ENCODE measurements at regions not wholly inside any gene's neighbourhood (a gene's known extent, or its start where the extent isn't known, plus 50 kb on each side); places are given as distances from the start of the nearest gene placed in this dataset.

DNA sequence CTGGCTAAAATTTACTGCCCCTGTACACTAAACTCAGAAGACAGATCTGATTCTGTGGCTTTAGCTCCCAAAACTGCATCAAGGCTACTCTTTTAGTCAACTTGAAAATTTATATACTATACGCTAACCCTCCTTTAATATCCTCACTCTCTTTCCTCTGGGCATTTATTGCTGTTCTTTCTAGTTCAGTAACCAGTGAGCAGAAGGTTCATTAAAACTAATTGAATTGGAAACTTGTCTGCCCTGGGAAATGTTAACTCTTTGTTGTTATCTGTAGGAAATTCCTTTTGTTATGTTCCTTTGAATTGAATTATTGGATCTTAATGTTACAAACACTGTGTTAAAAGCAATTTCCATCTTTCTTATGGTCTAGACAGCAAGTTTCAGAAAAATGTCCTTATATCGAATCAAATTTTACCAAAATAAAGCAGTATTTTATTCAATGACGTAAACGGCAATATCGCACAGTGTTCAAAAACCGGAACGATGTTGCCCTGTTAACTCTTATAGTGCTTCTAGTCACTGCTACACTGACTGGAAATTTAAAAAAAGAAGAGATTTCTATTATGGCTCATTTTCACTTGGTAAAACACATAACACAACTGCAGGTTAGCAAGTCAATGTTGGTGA, 168.3 kb downstream of the NR4A2 start:
- no peaks in the 10 kb centered on the region for H3K36me3 Mint-ChIP-seq
- no peak for ATAC-seq
- ChIA-PET CTCF (no interaction called here), POLR2A (no interaction called here)
- DNase-seq (ENCODE audit: low spot score), result no peak
- H3K4me3 Mint-ChIP-seq, result no peak overlapping the region
- H3K27me3 Mint-ChIP-seq (ENCODE audit: low read depth), result no peaks in the 10 kb centered on the region
- H3K9me3 Mint-ChIP-seq, result no peaks in the 10 kb centered on the region
- H3K4me1 Mint-ChIP-seq, result peaks cover 45% of the 10 kb centered on the region
- TF ChIP-seq, protein P1, sequence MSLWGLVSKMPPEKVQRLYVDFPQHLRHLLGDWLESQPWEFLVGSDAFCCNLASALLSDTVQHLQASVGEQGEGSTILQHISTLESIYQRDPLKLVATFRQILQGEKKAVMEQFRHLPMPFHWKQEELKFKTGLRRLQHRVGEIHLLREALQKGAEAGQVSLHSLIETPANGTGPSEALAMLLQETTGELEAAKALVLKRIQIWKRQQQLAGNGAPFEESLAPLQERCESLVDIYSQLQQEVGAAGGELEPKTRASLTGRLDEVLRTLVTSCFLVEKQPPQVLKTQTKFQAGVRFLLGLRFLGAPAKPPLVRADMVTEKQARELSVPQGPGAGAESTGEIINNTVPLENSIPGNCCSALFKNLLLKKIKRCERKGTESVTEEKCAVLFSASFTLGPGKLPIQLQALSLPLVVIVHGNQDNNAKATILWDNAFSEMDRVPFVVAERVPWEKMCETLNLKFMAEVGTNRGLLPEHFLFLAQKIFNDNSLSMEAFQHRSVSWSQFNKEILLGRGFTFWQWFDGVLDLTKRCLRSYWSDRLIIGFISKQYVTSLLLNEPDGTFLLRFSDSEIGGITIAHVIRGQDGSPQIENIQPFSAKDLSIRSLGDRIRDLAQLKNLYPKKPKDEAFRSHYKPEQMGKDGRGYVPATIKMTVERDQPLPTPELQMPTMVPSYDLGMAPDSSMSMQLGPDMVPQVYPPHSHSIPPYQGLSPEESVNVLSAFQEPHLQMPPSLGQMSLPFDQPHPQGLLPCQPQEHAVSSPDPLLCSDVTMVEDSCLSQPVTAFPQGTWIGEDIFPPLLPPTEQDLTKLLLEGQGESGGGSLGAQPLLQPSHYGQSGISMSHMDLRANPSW (CRISPR knock-in tag; conservative IDR thresholded peaks at IDR 0.05; ENCODE audit: low read depth), result no peak
- no peak for TF ChIP-seq ESRRA (CRISPR knock-in tag; IDR thresholded peaks at IDR 0.05; ENCODE audit: borderline replicate concordance)
- TF ChIP-seq OVOL2 (CRISPR knock-in tag; IDR thresholded peaks at IDR 0.05; ENCODE audit: borderline replicate concordance), result no peak
- H3K27ac Mint-ChIP-seq, result no peak overlapping the region

DNA sequence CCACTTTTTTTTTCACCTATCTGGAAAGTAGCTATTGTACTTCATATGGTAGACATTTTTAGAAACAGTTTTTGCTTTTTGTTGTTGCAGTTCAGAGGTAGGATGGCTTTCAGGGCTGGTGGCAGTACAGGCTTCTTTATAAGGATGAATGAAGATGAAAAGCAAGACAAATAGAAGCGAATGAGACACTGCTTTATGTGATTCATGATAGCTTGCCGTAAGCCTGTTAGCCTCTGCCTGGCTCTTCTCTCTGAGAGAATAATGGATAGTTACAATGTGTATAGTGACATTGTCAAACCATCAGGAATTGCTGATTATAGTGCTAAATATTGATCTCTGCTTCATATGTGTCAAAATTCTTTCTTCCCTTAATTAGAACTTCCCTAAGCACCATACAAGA, 173.7 kb downstream of the NR4A2 start:
- no peak for DNase-seq (ENCODE audit: low spot score)
- CTCF ChIA-PET, result interaction anchor here (1.3 kb wide), 1 partner anchor 161 kb away, joined by 3 read pairs; no protein-coding TSS in a partner anchor
- Mint-ChIP-seq H3K4me1 (peaks cover 49% of the 10 kb centered on the region), H3K27me3 (ENCODE audit: low read depth) (no peaks in the 10 kb centered on the region), H3K9me3 (no peaks in the 10 kb centered on the region), H3K4me3 (no peak overlapping the region), H3K36me3 (no peaks in the 10 kb centered on the region), H3K27ac (no peak overlapping the region)
- TF ChIP-seq, protein P2, sequence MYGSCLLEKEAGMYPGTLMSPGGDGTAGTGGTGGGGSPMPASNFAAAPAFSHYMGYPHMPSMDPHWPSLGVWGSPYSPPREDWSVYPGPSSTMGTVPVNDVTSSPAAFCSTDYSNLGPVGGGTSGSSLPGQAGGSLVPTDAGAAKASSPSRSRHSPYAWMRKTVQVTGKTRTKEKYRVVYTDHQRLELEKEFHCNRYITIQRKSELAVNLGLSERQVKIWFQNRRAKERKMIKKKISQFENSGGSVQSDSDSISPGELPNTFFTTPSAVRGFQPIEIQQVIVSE (CRISPR knock-in tag; IDR thresholded peaks at IDR 0.05; ENCODE audit: borderline replicate concordance), result no peak
- TF ChIP-seq, protein P3, sequence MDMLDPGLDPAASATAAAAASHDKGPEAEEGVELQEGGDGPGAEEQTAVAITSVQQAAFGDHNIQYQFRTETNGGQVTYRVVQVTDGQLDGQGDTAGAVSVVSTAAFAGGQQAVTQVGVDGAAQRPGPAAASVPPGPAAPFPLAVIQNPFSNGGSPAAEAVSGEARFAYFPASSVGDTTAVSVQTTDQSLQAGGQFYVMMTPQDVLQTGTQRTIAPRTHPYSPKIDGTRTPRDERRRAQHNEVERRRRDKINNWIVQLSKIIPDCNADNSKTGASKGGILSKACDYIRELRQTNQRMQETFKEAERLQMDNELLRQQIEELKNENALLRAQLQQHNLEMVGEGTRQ (CRISPR knock-in tag; IDR thresholded peaks at IDR 0.05), result no peak
- TF ChIP-seq ZNF263 (CRISPR knock-in tag; IDR thresholded peaks at IDR 0.05; ENCODE audit: low read depth) (no peak), EMX1 (CRISPR knock-in tag; IDR thresholded peaks at IDR 0.05) (no peak), ESRRA (CRISPR knock-in tag; IDR thresholded peaks at IDR 0.05; ENCODE audit: borderline replicate concordance) (no peak), GTF2I (CRISPR knock-in tag; conservative IDR thresholded peaks at IDR 0.05) (no peak), CBFB (CRISPR knock-in tag; IDR thresholded peaks at IDR 0.05; ENCODE audit: low read depth) (no peak), JUN (CRISPR knock-in tag; IDR thresholded peaks at IDR 0.05) (no peak), SMAD4 (CRISPR knock-in tag; IDR thresholded peaks at IDR 0.05) (no peak), CREB1 (CRISPR knock-in tag; IDR thresholded peaks at IDR 0.05) (no peak), JAZF1 (CRISPR knock-in tag; IDR thresholded peaks at IDR 0.05) (no peak)
- TF ChIP-seq, protein P4, sequence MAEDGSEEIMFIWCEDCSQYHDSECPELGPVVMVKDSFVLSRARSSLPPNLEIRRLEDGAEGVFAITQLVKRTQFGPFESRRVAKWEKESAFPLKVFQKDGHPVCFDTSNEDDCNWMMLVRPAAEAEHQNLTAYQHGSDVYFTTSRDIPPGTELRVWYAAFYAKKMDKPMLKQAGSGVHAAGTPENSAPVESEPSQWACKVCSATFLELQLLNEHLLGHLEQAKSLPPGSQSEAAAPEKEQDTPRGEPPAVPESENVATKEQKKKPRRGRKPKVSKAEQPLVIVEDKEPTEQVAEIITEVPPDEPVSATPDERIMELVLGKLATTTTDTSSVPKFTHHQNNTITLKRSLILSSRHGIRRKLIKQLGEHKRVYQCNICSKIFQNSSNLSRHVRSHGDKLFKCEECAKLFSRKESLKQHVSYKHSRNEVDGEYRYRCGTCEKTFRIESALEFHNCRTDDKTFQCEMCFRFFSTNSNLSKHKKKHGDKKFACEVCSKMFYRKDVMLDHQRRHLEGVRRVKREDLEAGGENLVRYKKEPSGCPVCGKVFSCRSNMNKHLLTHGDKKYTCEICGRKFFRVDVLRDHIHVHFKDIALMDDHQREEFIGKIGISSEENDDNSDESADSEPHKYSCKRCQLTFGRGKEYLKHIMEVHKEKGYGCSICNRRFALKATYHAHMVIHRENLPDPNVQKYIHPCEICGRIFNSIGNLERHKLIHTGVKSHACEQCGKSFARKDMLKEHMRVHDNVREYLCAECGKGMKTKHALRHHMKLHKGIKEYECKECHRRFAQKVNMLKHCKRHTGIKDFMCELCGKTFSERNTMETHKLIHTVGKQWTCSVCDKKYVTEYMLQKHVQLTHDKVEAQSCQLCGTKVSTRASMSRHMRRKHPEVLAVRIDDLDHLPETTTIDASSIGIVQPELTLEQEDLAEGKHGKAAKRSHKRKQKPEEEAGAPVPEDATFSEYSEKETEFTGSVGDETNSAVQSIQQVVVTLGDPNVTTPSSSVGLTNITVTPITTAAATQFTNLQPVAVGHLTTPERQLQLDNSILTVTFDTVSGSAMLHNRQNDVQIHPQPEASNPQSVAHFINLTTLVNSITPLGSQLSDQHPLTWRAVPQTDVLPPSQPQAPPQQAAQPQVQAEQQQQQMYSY (CRISPR knock-in tag; IDR thresholded peaks at IDR 0.05), result no peak
- TF ChIP-seq, protein P5, sequence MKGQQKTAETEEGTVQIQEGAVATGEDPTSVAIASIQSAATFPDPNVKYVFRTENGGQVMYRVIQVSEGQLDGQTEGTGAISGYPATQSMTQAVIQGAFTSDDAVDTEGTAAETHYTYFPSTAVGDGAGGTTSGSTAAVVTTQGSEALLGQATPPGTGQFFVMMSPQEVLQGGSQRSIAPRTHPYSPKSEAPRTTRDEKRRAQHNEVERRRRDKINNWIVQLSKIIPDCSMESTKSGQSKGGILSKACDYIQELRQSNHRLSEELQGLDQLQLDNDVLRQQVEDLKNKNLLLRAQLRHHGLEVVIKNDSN (CRISPR knock-in tag; IDR thresholded peaks at IDR 0.05), result no peak
- ATAC-seq, result no peak
- POLR2A ChIA-PET, result no interaction called here
